ENCODE measurements at regions not wholly inside any gene's neighbourhood (a gene's known extent, or its start where the extent isn't known, plus 50 kb on each side); places are given as distances from the start of the nearest gene placed in this dataset.
"Not testable (repeated sequence)": the region's sequence is repeated elsewhere in the genome, so short reads cannot be mapped to it uniquely, and the experiment has no call there.

DNA sequence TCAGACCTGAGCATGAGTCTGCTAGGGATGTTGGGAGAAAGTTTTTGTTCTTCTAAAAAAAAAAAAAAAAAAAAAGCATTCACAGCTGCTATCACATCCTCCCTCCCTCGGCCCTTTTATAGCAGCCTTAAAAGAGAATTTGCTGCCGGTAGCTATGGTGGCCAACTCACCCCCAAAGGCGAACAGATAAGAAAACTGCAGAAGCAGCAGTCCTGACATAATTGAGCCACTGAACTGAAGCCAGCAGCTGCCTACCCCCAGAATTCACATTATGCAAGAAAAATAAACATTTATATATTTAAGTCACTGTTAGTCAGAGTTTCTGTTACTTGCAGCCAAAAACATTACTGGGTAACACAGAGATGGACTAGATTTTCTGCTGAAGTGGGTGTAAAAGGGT is 124.3 kb upstream of the SMARCA2 start:
- H3K4me3 ChIP-seq (ENCODE audit: low read depth in 1 of 2, low read length in 2 of 2): no peak overlapping the region
- H3K27ac ChIP-seq (ENCODE audit: low read depth in 2 of 2, low read length in 1 of 2): no peak overlapping the region
- no peaks in the 10 kb centered on the region for H3K36me3 ChIP-seq (ENCODE audit: control insufficient read depth in 2 of 2, insufficient read depth in 2 of 2, low read length in 1 of 2)
- H3K4me1 ChIP-seq (ENCODE audit: control insufficient read depth in 2 of 2, insufficient read depth in 2 of 2, low read length in 1 of 2): no peaks in the 10 kb centered on the region
- 51 to 79% methylated on average over 3 of the region's 3 CpGs for WGBS, 2 donors
- no peaks in the 10 kb centered on the region for H3K27me3 ChIP-seq (ENCODE audit: control insufficient read depth in 1 of 2, insufficient read depth in 2 of 2, low read length in 2 of 2)
- H3K9me3 ChIP-seq (ENCODE audit: control insufficient read depth in 2 of 2, insufficient read depth in 1 of 2, low read depth in 1 of 2, low read length in 1 of 2): no peaks in the 10 kb centered on the region

DNA sequence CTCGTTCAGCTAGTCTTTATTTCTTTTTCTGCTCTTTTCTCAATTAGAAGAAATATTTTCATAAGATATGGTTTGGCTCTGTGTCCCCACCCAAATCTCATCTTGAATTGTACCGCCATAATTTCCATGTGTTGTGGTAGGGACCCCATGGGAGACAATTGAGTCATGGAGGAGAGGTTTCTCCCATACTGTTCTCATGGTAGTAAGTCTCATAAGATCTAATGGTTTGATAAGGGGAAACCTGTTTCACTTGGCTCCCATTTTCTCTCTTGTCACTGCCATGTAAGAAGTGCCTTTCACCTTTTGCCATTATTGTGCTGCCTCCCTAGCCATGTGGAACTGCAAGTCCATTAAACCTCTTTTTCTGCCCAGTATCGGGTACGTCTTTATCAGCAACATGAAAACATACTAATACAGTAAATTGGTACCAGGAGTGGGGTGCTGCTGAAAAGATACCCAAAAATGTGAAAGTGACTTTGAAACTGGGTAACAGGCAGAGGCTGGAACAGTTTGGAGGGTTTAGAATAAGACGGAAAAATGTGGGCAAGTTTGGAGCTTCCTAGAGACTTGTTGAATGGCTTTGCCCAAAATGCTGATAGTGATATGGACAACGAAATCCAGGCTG is 112.0 kb upstream of the SMARCA2 start:
- H3K4me1 ChIP-seq (ENCODE audit: control insufficient read depth in 2 of 2, insufficient read depth in 2 of 2, low read length in 1 of 2); H3K4me3 ChIP-seq (ENCODE audit: low read depth in 1 of 2, low read length in 2 of 2); H3K27ac ChIP-seq (ENCODE audit: low read depth in 2 of 2, low read length in 1 of 2); H3K9me3 ChIP-seq (ENCODE audit: control insufficient read depth in 2 of 2, insufficient read depth in 1 of 2, low read depth in 1 of 2, low read length in 1 of 2); H3K36me3 ChIP-seq (ENCODE audit: control insufficient read depth in 2 of 2, insufficient read depth in 2 of 2, low read length in 1 of 2); H3K27me3 ChIP-seq (ENCODE audit: control insufficient read depth in 1 of 2, insufficient read depth in 2 of 2, low read length in 2 of 2): not testable (repeated sequence)
- 75 to 88% methylated on average over 6 of the region's 6 CpGs for WGBS, 2 donors

GRCh38 chr9:1907465-1907864 is 107.7 kb upstream of the SMARCA2 start:
- WGBS, 2 donors: 91 to 96% methylated on average over 1 of the region's 1 CpG
- no peak overlapping the region for H3K27ac ChIP-seq (ENCODE audit: low read depth in 2 of 2, low read length in 1 of 2)
- peaks cover 0 to 3% of the 10 kb centered on the region in 2 donors for H3K9me3 ChIP-seq (ENCODE audit: control insufficient read depth in 2 of 2, insufficient read depth in 1 of 2, low read depth in 1 of 2, low read length in 1 of 2)
- no peaks in the 10 kb centered on the region for H3K27me3 ChIP-seq (ENCODE audit: control insufficient read depth in 1 of 2, insufficient read depth in 2 of 2, low read length in 2 of 2)
- H3K36me3 ChIP-seq (ENCODE audit: control insufficient read depth in 2 of 2, insufficient read depth in 2 of 2, low read length in 1 of 2): no peaks in the 10 kb centered on the region
- H3K4me1 ChIP-seq (ENCODE audit: control insufficient read depth in 2 of 2, insufficient read depth in 2 of 2, low read length in 1 of 2): no peaks in the 10 kb centered on the region
- H3K4me3 ChIP-seq (ENCODE audit: low read depth in 1 of 2, low read length in 2 of 2): no peak overlapping the region

- Histone ChIP-seq H3K27me3 (ENCODE audit: control insufficient read depth in 1 of 2, insufficient read depth in 2 of 2, low read length in 2 of 2) (no peaks in the 10 kb centered on the region), H3K4me3 (ENCODE audit: low read depth in 1 of 2, low read length in 2 of 2) (no peak overlapping the region), H3K4me1 (ENCODE audit: control insufficient read depth in 2 of 2, insufficient read depth in 2 of 2, low read length in 1 of 2) (no peaks in the 10 kb centered on the region), H3K36me3 (ENCODE audit: control insufficient read depth in 2 of 2, insufficient read depth in 2 of 2, low read length in 1 of 2) (no peaks in the 10 kb centered on the region), H3K9me3 (ENCODE audit: control insufficient read depth in 2 of 2, insufficient read depth in 1 of 2, low read depth in 1 of 2, low read length in 1 of 2) (peaks cover 0 to 3% of the 10 kb centered on the region in 2 donors), H3K27ac (ENCODE audit: low read depth in 2 of 2, low read length in 1 of 2) (no peak overlapping the region)
- 59 to 75% methylated on average over 2 of the region's 2 CpGs for WGBS, 2 donors
Measured at GRCh38 chr9:1909322-1909721, 105.8 kb upstream of the SMARCA2 start.

- H3K9me3 ChIP-seq (ENCODE audit: control insufficient read depth in 2 of 2, insufficient read depth in 1 of 2, low read depth in 1 of 2, low read length in 1 of 2): no peaks in the 10 kb centered on the region
- H3K4me3 ChIP-seq (ENCODE audit: low read depth in 1 of 2, low read length in 2 of 2): no peak overlapping the region
- H3K36me3 ChIP-seq (ENCODE audit: control insufficient read depth in 2 of 2, insufficient read depth in 2 of 2, low read length in 1 of 2): no peaks in the 10 kb centered on the region
- no peak overlapping the region for H3K27ac ChIP-seq (ENCODE audit: low read depth in 2 of 2, low read length in 1 of 2)
- H3K27me3 ChIP-seq (ENCODE audit: control insufficient read depth in 1 of 2, insufficient read depth in 2 of 2, low read length in 2 of 2): no peaks in the 10 kb centered on the region
- WGBS, 2 donors: 71 to 74% methylated on average over 2 of the region's 2 CpGs
- H3K4me1 ChIP-seq (ENCODE audit: control insufficient read depth in 2 of 2, insufficient read depth in 2 of 2, low read length in 1 of 2): no peaks in the 10 kb centered on the region
Measured at GRCh38 chr9:1910269-1910811, 104.8 kb upstream of the SMARCA2 start.

GRCh38 chr9:1913631-1914330 is 101.4 kb upstream of the SMARCA2 start:
- H3K4me1 ChIP-seq (ENCODE audit: control insufficient read depth in 2 of 2, insufficient read depth in 2 of 2, low read length in 1 of 2): peaks cover 0 to 2% of the 10 kb centered on the region in 2 donors
- H3K4me3 ChIP-seq (ENCODE audit: low read depth in 1 of 2, low read length in 2 of 2): no peak overlapping the region
- no peak overlapping the region for H3K27ac ChIP-seq (ENCODE audit: low read depth in 2 of 2, low read length in 1 of 2)
- peaks cover 0 to 2% of the 10 kb centered on the region in 2 donors for H3K27me3 ChIP-seq (ENCODE audit: control insufficient read depth in 1 of 2, insufficient read depth in 2 of 2, low read length in 2 of 2)
- H3K9me3 ChIP-seq (ENCODE audit: control insufficient read depth in 2 of 2, insufficient read depth in 1 of 2, low read depth in 1 of 2, low read length in 1 of 2): no peaks in the 10 kb centered on the region
- 81 to 85% methylated on average over 6 of the region's 6 CpGs for WGBS, 2 donors
- H3K36me3 ChIP-seq (ENCODE audit: control insufficient read depth in 2 of 2, insufficient read depth in 2 of 2, low read length in 1 of 2): no peaks in the 10 kb centered on the region

GRCh38 chr9:1916095-1916494 is 99.1 kb upstream of the SMARCA2 start:
- Histone ChIP-seq H3K9me3 (ENCODE audit: control insufficient read depth in 2 of 2, insufficient read depth in 1 of 2, low read depth in 1 of 2, low read length in 1 of 2) (no peaks in the 10 kb centered on the region), H3K36me3 (ENCODE audit: control insufficient read depth in 2 of 2, insufficient read depth in 2 of 2, low read length in 1 of 2) (no peaks in the 10 kb centered on the region), H3K27ac (ENCODE audit: low read depth in 2 of 2, low read length in 1 of 2) (no peak overlapping the region), H3K4me1 (ENCODE audit: control insufficient read depth in 2 of 2, insufficient read depth in 2 of 2, low read length in 1 of 2) (peaks cover 0 to 2% of the 10 kb centered on the region in 2 donors), H3K27me3 (ENCODE audit: control insufficient read depth in 1 of 2, insufficient read depth in 2 of 2, low read length in 2 of 2) (peaks cover 0 to 2% of the 10 kb centered on the region in 2 donors), H3K4me3 (ENCODE audit: low read depth in 1 of 2, low read length in 2 of 2) (no peak overlapping the region)
- WGBS, 2 donors: 82 to 87% methylated on average over 6 of the region's 6 CpGs

- H3K27ac ChIP-seq (ENCODE audit: low read depth in 2 of 2, low read length in 1 of 2): no peak overlapping the region
- H3K4me1 ChIP-seq (ENCODE audit: control insufficient read depth in 2 of 2, insufficient read depth in 2 of 2, low read length in 1 of 2): peaks cover 0 to 2% of the 10 kb centered on the region in 2 donors
- peaks cover 0 to 2% of the 10 kb centered on the region in 2 donors for H3K27me3 ChIP-seq (ENCODE audit: control insufficient read depth in 1 of 2, insufficient read depth in 2 of 2, low read length in 2 of 2)
- H3K9me3 ChIP-seq (ENCODE audit: control insufficient read depth in 2 of 2, insufficient read depth in 1 of 2, low read depth in 1 of 2, low read length in 1 of 2): no peaks in the 10 kb centered on the region
- 77 to 78% methylated on average over 12 of the region's 12 CpGs for WGBS, 2 donors
- H3K4me3 ChIP-seq (ENCODE audit: low read depth in 1 of 2, low read length in 2 of 2): no peak overlapping the region
- H3K36me3 ChIP-seq (ENCODE audit: control insufficient read depth in 2 of 2, insufficient read depth in 2 of 2, low read length in 1 of 2): no peaks in the 10 kb centered on the region
Measured at GRCh38 chr9:1916655-1917054, 98.5 kb upstream of the SMARCA2 start.

DNA sequence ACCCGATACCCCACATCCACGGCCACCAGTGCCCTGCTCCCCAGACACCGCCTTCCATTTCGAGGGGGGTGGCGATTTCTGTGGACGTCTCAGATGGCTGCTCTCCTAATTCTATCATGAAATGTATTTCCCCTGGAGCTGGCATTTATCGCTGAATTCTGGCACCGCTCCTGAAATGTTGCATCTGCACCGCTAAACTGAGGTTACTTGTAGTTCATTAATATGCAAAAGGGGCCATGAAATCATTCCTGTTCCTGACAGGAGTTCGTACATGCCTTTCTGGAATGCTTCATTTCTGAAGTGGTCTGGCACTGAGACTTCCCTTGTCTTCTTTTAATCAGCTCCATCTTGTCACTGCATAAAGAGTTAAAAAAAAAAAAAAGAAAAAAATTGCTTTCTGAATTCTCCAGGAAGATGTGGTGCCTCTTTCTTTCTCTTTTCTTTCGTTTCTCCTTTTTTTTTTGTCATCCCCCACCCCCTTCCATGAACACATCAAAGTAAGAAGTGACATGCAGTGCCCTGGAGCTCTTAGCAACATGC is 97.7 kb upstream of the SMARCA2 start:
- Histone ChIP-seq H3K4me1 (ENCODE audit: control insufficient read depth in 2 of 2, insufficient read depth in 2 of 2, low read length in 1 of 2) (peaks cover 0 to 2% of the 10 kb centered on the region in 2 donors), H3K9me3 (ENCODE audit: control insufficient read depth in 2 of 2, insufficient read depth in 1 of 2, low read depth in 1 of 2, low read length in 1 of 2) (no peaks in the 10 kb centered on the region), H3K27ac (ENCODE audit: low read depth in 2 of 2, low read length in 1 of 2) (no peak overlapping the region), H3K4me3 (ENCODE audit: low read depth in 1 of 2, low read length in 2 of 2) (no peak overlapping the region), H3K27me3 (ENCODE audit: control insufficient read depth in 1 of 2, insufficient read depth in 2 of 2, low read length in 2 of 2) (peaks cover 0 to 2% of the 10 kb centered on the region in 2 donors), H3K36me3 (ENCODE audit: control insufficient read depth in 2 of 2, insufficient read depth in 2 of 2, low read length in 1 of 2) (no peaks in the 10 kb centered on the region)
- WGBS, 2 donors: 33 to 42% methylated on average over 11 of the region's 11 CpGs
